GM12865 (cell line): ENCODE measurements at regions not wholly inside any gene's neighbourhood (a gene's known extent, or its start where the extent isn't known, plus 50 kb on each side); places are given as distances from the start of the nearest gene placed in this dataset.

Experiments
- DNase-seq: peaks from one replicate; pipeline ENCODE4 v3.0.0; 2010; ENCODE audit warnings: low read depth
- H3K4me3 ChIP-seq: 2 replicates; pipeline ENCODE4 v1.5.1; 2011; ENCODE audit warnings: mild to moderate bottlenecking, low read depth, low read length, control low read depth
- TF ChIP-seq, protein P1 (sequence below): IDR thresholded peaks from 2 replicates; pipeline ENCODE4 v1.5.1; 2011; ENCODE audit warnings: low read length, control low read depth, low read depth, inconsistent platforms; ENCODE audit not compliant: insufficient read depth; ENCODE audit errors: missing control alignments

DNA sequence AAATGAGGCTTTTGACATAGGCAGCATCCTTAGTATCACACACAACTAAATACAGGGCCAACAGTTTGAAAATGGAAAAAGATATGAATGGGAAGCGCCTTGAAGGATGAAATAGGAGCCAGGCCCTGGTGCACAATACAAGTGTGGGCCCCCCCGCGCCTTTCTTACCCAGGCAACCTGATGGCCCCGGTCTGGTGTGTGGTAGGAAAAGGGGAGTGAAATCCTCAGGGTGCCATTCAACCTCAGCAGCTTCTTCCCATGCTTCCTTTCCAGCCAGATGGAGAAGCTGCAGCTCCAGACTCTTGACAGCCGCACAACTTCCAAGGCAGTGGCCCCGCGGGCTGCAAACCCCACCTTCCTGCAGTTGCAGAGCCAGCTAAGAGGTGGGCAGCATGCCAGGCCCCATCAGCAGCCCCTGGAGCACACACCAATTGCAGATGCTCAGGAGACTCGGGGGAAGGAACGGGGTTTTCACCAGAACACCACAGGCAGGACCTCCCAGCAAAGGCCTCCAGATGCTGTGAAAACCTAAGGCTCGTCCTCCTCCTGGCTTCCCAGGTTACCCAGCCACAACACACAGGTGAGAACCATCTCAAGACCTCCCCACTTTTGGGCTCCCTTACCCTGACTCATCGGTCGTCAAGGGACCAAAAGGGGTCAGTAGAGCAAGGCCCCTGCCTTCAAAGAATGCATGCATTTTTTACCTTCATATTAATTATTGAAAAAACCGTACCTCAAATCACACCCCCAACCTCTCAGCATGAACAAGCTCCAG lies 101.6 kb downstream of the CPN2 start:
- no peak for DNase-seq

DNA sequence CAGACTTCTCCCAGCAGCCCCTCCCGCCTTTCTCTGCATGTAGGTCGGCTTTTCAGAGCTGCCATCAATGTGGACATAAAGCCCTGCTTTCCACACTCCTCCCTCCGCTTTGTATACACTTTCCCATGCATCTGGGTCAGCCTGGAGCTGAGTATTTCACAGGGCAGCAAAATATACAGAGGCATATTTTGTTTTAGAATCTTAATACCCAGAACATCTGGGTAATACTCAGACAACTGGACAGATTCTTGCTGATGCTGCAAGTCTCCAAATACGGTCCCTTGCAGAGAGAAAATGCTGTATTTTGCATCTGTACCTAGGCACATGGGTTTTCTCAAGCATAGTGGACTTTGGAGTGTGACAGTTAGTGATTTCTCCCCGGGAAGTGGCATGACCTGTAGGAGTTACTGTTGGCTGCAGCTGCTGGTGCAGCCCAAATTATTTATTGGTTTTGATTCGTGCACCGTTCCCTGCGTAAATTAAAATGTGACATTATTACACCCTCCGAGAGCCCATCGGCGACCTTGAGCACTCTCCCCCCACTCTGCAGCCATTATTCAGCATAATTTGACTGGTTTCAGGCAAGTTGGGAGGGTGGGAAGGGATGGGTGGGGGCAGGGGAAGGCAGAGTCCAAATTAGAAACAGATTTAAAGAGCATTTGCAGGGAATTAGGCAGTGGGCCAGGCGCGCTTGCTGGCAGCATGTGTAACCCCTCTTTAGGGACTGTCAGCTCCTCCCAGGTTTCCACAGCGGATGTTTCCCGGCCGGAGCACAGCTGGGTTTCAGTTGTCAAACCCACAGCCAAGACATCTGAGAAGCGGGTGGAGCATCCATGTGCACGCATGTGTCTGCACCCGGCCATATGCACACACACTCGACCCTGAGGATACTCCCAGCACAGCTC lies 100.8 kb downstream of the CPN2 start:
- no peak overlapping the region for H3K4me3 ChIP-seq
- TF ChIP-seq, protein P1, sequence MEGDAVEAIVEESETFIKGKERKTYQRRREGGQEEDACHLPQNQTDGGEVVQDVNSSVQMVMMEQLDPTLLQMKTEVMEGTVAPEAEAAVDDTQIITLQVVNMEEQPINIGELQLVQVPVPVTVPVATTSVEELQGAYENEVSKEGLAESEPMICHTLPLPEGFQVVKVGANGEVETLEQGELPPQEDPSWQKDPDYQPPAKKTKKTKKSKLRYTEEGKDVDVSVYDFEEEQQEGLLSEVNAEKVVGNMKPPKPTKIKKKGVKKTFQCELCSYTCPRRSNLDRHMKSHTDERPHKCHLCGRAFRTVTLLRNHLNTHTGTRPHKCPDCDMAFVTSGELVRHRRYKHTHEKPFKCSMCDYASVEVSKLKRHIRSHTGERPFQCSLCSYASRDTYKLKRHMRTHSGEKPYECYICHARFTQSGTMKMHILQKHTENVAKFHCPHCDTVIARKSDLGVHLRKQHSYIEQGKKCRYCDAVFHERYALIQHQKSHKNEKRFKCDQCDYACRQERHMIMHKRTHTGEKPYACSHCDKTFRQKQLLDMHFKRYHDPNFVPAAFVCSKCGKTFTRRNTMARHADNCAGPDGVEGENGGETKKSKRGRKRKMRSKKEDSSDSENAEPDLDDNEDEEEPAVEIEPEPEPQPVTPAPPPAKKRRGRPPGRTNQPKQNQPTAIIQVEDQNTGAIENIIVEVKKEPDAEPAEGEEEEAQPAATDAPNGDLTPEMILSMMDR: no peak
- DNase-seq: no peak

More for the DNA sequence above, 101.6 kb downstream of the CPN2 start:
- TF ChIP-seq, protein P1: no peak
- no peak overlapping the region for H3K4me3 ChIP-seq

DNA sequence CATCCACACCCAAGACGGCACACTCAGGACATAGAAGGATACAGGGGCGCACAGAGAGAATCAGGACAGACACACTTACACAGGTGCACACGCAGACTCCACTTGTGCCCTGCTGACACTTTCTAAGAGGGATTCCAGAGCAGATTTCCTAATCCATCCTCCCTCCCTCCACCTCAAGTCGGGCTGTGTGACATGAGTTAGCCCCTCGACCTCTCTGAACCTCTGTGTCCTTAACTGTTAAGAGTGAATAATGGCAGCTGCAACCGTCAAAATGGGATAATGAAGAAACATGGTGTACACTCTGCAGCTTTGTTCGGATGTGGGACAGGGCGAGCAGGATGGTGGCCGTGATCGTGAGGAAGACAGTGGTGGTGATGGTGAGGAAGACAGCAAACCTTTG lies 100.1 kb downstream of the CPN2 start:
- TF ChIP-seq, protein P1: no peak
- H3K4me3 ChIP-seq: no peak overlapping the region
- no peak for DNase-seq

DNA sequence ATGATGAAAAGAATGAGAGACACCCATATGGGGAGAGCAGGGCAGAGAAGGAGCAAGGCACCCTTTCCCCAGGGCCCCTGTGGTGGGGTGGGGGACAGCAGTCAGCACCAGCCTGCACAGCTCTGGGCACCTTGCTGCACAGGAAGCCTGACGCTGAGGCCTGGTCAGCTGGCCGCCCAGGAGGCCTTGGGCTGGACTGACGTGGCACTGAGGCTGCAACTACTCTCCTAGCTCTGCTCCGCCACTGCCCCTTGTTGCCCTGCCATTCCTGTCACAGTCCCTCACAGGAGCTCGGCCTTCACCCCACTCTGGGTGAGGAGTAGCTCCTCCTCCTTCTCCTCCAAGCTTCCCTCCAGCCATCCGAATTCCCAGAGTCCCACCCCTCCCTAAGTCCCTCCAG lies 99.7 kb downstream of the CPN2 start:
- no peak overlapping the region for H3K4me3 ChIP-seq
- no peak for DNase-seq
- TF ChIP-seq, protein P1: no peak

DNA sequence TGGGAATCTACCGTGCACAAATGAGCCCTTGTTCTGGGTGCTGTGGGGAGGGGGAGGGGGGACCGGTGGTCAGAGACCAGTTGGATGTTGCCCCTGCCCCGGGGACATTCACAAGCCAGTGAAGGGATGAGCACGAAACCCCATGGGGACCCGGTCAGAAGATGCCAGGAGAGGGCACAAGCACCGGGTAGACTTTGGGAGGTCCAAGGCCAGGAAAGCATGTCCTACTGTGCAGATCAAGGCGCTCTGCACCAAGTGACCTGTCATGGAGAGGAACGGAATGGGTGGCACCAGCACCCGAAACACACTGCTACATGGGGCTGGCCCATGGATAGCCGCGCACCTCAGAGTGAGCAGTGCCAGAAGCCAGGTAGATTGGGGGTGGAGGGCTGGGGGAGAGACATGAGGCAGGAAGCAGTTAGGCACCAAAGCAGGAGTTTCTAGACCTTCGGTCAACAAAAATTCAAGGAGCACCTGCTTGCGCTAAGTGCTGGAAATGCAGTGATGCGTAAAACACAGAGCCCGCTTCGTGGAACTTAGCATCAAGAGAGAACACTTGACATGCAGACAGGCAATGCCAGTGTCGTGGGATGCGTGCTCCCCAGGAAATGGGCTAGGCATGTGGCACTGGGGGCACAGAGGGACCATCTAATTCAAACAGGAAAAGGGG lies 99.1 kb downstream of the CPN2 start:
- DNase-seq: no peak
- no peak overlapping the region for H3K4me3 ChIP-seq
- TF ChIP-seq, protein P1: no peak

DNA sequence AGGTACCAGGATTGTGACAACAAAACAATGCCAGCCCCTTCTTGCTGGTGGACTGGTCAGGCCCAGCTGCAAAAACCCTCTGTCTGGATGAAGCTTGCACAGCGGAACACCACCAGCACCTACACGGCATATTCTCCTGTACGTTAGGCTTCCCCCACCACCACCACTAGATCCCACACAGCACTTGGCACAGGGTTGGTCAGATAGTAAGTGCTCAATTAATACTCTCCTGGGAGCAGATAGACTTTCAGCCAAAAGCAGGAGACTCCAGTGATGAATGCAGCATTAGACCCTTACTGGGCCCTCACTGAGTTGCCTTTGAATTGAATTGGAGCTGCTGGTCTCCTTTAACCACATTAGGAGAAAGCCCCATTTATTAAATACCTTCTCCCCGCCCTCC lies 97.9 kb downstream of the CPN2 start:
- H3K4me3 ChIP-seq: no peak overlapping the region
- no peak for DNase-seq

More for the DNA sequence above, 97.9 kb downstream of the CPN2 start:
- TF ChIP-seq, protein P1: no peak
